ENCODE measurements at regions not wholly inside any gene's neighbourhood (a gene's known extent, or its start where the extent isn't known, plus 50 kb on each side); places are given as distances from the start of the nearest gene placed in this dataset.
"Not testable (repeated sequence)": the region's sequence is repeated elsewhere in the genome, so short reads cannot be mapped to it uniquely, and the experiment has no call there.

DNA sequence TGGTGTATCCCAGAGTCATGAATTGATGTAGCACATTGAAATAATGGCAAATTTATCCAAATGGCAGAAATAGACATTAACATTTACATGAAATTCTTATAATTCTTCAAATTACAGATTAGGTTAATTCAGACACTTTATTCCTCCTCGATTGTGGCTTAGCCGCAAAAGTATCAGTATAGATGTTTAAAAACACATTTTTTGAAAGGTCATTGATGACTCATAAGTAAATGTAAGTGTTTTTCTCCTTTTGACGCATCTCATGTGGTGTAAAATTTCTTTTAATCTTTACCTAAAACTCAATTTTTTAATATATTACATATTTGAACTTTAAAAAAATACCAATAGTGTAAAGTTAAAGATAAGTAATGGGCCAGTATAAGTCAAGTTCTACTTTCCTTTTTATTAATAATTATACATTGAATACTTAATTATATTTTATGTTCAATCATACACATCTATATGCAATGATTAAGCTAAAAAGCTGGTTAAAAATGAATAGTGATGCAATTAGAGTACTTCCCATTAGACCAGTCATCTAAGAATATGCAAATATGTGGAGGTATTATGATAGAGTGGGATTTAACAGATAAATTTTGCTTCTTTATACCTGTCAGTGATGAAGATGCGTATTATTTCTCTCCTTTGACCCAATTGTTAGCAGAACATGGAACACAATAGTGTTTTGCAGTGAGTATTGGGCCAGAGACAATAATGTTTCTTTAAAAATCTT lies 678.1 kb upstream of the DPPA4 start:
- TF ChIP-seq, protein P1, sequence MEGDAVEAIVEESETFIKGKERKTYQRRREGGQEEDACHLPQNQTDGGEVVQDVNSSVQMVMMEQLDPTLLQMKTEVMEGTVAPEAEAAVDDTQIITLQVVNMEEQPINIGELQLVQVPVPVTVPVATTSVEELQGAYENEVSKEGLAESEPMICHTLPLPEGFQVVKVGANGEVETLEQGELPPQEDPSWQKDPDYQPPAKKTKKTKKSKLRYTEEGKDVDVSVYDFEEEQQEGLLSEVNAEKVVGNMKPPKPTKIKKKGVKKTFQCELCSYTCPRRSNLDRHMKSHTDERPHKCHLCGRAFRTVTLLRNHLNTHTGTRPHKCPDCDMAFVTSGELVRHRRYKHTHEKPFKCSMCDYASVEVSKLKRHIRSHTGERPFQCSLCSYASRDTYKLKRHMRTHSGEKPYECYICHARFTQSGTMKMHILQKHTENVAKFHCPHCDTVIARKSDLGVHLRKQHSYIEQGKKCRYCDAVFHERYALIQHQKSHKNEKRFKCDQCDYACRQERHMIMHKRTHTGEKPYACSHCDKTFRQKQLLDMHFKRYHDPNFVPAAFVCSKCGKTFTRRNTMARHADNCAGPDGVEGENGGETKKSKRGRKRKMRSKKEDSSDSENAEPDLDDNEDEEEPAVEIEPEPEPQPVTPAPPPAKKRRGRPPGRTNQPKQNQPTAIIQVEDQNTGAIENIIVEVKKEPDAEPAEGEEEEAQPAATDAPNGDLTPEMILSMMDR (IDR thresholded peaks at IDR 0.05; ENCODE audit: unreplicated experiment): no peak
- H3K27ac Mint-ChIP-seq: no peak overlapping the region
- DNase-seq (ENCODE audit: low spot score in 2 of 2, unreplicated experiment in 2 of 2): no peak
- H3K9me3 Mint-ChIP-seq: peaks cover 8% of the 10 kb centered on the region
- H3K4me3 Mint-ChIP-seq: no peak overlapping the region
- no peaks in the 10 kb centered on the region for H3K4me1 Mint-ChIP-seq
- H3K36me3 Mint-ChIP-seq: no peaks in the 10 kb centered on the region
- H3K27me3 Mint-ChIP-seq (ENCODE audit: low read depth): no peaks in the 10 kb centered on the region

DNA sequence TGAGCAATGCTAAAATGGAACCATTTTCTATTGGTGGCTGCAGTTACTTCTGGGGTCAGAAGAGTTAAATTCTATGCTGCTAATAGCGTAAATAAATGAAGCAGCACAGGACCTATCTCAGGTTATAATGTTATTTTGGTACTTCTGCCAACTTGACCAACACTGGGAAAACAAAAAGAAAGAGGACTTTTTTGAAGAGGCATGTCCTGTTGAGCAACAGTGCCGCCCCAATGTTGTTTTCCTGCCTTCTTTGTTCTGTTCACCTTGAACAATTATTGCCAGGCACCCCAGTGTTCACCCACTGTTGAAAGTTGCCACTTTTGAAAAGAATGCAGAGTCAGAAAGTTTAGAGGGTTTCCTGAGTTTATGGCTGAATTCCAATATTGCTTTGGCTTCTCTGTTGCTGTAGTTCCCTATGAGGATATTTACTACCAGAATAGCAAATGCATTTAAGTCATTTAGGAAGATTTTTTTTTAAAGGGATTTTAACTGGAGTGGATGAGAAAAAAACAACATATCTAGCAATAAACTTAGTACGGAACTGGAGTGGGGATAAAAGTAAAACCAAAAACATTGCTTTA lies 679.0 kb upstream of the DPPA4 start:
- H3K9me3 Mint-ChIP-seq: peaks cover 8% of the 10 kb centered on the region
- TF ChIP-seq, protein P1 (IDR thresholded peaks at IDR 0.05; ENCODE audit: unreplicated experiment): no peak
- no peaks in the 10 kb centered on the region for H3K36me3 Mint-ChIP-seq
- no peaks in the 10 kb centered on the region for H3K27me3 Mint-ChIP-seq (ENCODE audit: low read depth)
- no peak for DNase-seq (ENCODE audit: low spot score in 2 of 2, unreplicated experiment in 2 of 2)
- H3K4me1 Mint-ChIP-seq: no peaks in the 10 kb centered on the region
- H3K27ac Mint-ChIP-seq: no peak overlapping the region
- no peak overlapping the region for H3K4me3 Mint-ChIP-seq

DNA sequence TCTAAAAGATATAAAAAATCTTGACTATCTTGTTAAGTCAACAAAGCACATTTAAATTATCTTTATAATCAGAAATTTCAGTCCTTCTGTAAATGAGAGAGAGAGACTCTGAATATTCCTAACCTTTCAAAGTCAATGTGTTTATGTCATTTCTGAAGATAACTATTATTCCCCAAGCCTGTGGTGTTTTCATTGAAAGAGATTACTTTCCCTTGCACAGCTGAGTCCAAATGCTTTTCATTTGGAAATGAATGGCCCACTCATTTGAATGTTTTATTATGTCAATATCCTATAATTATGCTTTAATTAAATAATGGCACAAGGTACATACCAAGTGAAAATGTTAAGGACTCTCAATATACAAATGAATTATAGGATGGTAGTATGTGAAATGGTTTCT lies 680.0 kb upstream of the DPPA4 start:
- TF ChIP-seq, protein P1 (IDR thresholded peaks at IDR 0.05; ENCODE audit: unreplicated experiment): no peak
- Mint-ChIP-seq H3K4me3 (no peak overlapping the region), H3K36me3 (no peaks in the 10 kb centered on the region), H3K27me3 (ENCODE audit: low read depth) (no peaks in the 10 kb centered on the region), H3K4me1 (no peaks in the 10 kb centered on the region), H3K27ac (no peak overlapping the region), H3K9me3 (peaks cover 8% of the 10 kb centered on the region)
- DNase-seq (ENCODE audit: low spot score in 2 of 2, unreplicated experiment in 2 of 2): no peak

DNA sequence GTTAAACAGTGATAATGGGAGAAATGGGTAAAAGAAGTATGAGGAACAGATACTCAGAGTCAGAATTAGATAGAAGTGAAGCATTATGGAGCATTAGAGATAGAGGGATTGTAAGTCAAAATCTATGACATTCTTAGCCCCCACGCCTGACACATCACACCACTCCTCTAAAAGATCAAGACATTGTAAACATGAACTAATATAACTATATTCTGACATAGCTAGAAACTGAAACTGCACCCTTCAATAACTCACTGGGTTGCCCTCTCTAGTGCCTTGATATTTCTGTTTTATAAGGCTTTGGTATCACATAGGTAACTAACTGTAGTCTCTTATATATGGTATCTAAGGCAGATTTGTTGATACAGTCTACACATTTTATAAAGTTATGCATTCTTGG lies 684.3 kb upstream of the DPPA4 start:
- TF ChIP-seq, protein P1 (IDR thresholded peaks at IDR 0.05; ENCODE audit: unreplicated experiment): no peak
- H3K27me3 Mint-ChIP-seq (ENCODE audit: low read depth): no peaks in the 10 kb centered on the region
- DNase-seq (ENCODE audit: low spot score in 2 of 2, unreplicated experiment in 2 of 2): no peak
- no peaks in the 10 kb centered on the region for H3K4me1 Mint-ChIP-seq
- H3K4me3 Mint-ChIP-seq: no peak overlapping the region
- H3K36me3 Mint-ChIP-seq: peaks cover 3% of the 10 kb centered on the region
- H3K27ac Mint-ChIP-seq: no peak overlapping the region
- peaks cover 27% of the 10 kb centered on the region for H3K9me3 Mint-ChIP-seq

DNA sequence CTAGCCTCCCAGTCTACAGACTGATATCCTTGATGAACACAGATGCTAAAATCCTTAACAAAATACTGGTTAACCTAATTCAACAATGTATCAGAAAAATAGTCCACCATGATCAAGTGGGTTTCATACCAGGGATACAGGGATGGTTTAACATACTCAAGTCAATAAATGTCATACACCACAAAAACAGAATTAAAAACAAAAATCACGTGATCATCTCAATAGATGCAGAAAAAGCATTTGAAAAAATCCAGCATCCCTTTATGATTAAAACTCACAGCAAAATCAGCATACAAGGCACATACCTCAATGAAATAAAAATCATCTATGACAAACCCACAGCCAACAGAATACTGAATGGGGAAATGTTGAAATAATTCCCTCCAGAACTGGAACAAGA lies 685.7 kb upstream of the DPPA4 start:
- not testable (repeated sequence) for H3K27ac Mint-ChIP-seq; DNase-seq (ENCODE audit: low spot score in 2 of 2, unreplicated experiment in 2 of 2); H3K27me3 Mint-ChIP-seq (ENCODE audit: low read depth); H3K4me1 Mint-ChIP-seq; H3K36me3 Mint-ChIP-seq; H3K4me3 Mint-ChIP-seq
- peaks cover 28% of the 10 kb centered on the region for H3K9me3 Mint-ChIP-seq

DNA sequence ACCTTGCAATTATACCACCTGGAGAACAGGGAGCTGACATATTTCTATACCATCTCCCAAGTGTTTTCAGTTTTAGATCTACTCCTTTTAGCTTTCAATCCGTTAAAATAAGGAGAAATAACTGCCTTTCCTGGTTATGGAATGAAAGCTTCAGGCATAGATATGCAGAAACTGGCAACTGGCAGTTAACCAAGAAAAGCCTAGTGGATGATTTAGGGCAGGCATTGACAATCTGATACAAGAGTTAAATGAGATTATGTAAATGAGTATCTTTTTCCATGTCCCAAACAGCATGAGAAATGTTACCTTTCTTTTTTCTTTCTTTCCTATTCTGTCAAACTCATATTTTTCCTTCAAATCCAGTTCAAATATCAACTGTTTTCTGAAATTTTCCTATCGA lies 689.1 kb upstream of the DPPA4 start:
- Mint-ChIP-seq H3K9me3 (peaks cover 32% of the 10 kb centered on the region), H3K27me3 (ENCODE audit: low read depth) (no peaks in the 10 kb centered on the region), H3K4me3 (no peak overlapping the region), H3K4me1 (peaks cover 5% of the 10 kb centered on the region), H3K36me3 (peaks cover 3% of the 10 kb centered on the region), H3K27ac (no peak overlapping the region)
- no peak for DNase-seq (ENCODE audit: low spot score in 2 of 2, unreplicated experiment in 2 of 2)
- TF ChIP-seq, protein P1 (IDR thresholded peaks at IDR 0.05; ENCODE audit: unreplicated experiment): no peak
